HG02798 (cell line): ENCODE measurements at regions not wholly inside any gene's neighbourhood (a gene's known extent, or its start where the extent isn't known, plus 50 kb on each side); places are given as distances from the start of the nearest gene placed in this dataset.
"Not testable (repeated sequence)": the region's sequence is repeated elsewhere in the genome, so short reads cannot be mapped to it uniquely, and the experiment has no call there.

Experiments used
- ATAC-seq: cut with Tn5 transposase; IDR thresholded peaks from one replicate; pipeline ENCODE4 v1.9.1; 2021; ENCODE audit warnings: mild to moderate bottlenecking; ENCODE audit not compliant: unreplicated experiment, poor library complexity

- ATAC-seq, result no peak
Measured at GRCh38 chr7:34207810-34208209, 302.5 kb downstream of the BMPER start.

- ATAC-seq, result no peak
Measured at GRCh38 chr7:34208878-34209621, 303.7 kb downstream of the BMPER start.

- no peak for ATAC-seq
Measured at GRCh38 chr7:34211018-34211417, 305.7 kb downstream of the BMPER start.

- ATAC-seq, result no peak
Measured at GRCh38 chr7:34217972-34218371, 312.6 kb downstream of the BMPER start.

GRCh38 chr7:34219153-34219718 lies 313.9 kb downstream of the BMPER start:
- ATAC-seq, result no peak

- no peak for ATAC-seq
Measured at GRCh38 chr7:34220506-34221185, 315.3 kb downstream of the BMPER start.

GRCh38 chr7:34222316-34222715 lies 317.0 kb downstream of the BMPER start:
- ATAC-seq, result no peak

GRCh38 chr7:34222722-34223121 lies 317.4 kb downstream of the BMPER start:
- no peak for ATAC-seq

- no peak for ATAC-seq
Measured at GRCh38 chr7:34224281-34224680, 318.9 kb downstream of the BMPER start.

- ATAC-seq, result no peak
Measured at GRCh38 chr7:34225193-34225592, 319.9 kb downstream of the BMPER start.

GRCh38 chr7:34227525-34227924 lies 322.2 kb downstream of the BMPER start:
- no peak for ATAC-seq

GRCh38 chr7:34235101-34235500 lies 329.8 kb downstream of the BMPER start:
- ATAC-seq, result not testable (repeated sequence)

- ATAC-seq, result no peak
Measured at GRCh38 chr7:34236057-34236456, 330.7 kb downstream of the BMPER start.

GRCh38 chr7:34236839-34237492 lies 331.6 kb downstream of the BMPER start:
- ATAC-seq, result no peak

GRCh38 chr7:34237493-34237849 lies 332.1 kb downstream of the BMPER start:
- no peak for ATAC-seq

- ATAC-seq, result no peak
Measured at GRCh38 chr7:34240417-34240816, 335.1 kb downstream of the BMPER start.

- no peak for ATAC-seq
Measured at GRCh38 chr7:34242391-34242790, 337.1 kb downstream of the BMPER start.

GRCh38 chr7:34245246-34245645 lies 339.9 kb downstream of the BMPER start:
- no peak for ATAC-seq

- ATAC-seq, result no peak
Measured at GRCh38 chr7:34247468-34247867, 342.1 kb downstream of the BMPER start.

- no peak for ATAC-seq
Measured at GRCh38 chr7:34249192-34249591, 343.9 kb downstream of the BMPER start.

- ATAC-seq, result no peak
Measured at GRCh38 chr7:34260279-34260678, 354.9 kb downstream of the BMPER start.
